Activated B cell treated with CpG ODN at 0.5 μM for 24 hours (primary cell): ENCODE measurements at regions not wholly inside any gene's neighbourhood (a gene's known extent, or its start where the extent isn't known, plus 50 kb on each side); places are given as distances from the start of the nearest gene placed in this dataset.
"Not testable (repeated sequence)": the region's sequence is repeated elsewhere in the genome, so short reads cannot be mapped to it uniquely, and the experiment has no call there.

Experiments used
- ATAC-seq: fragments of 200-7000 bp; cut with Tn5 transposase; one replicate; pipeline ENCODE4 v1.10.0; 2021; ENCODE audit warnings: low read depth, mild to moderate bottlenecking, moderate library complexity
- CTCF ChIA-PET: fragments of 350-600 bp; sonication (Branson Sonifier 250); formaldehyde crosslinking; loops from one replicate; lab custom pipeline; 2021; ENCODE audit warnings: antibody characterized with exemption; lab: Charles Lee
- POLR2A ChIA-PET: fragments of 350-600 bp; sonication (Branson Sonifier 250); formaldehyde crosslinking; loops from one replicate; lab custom pipeline; 2021; ENCODE audit warnings: antibody characterized with exemption; lab: Charles Lee
- DNase-seq: peaks from one replicate; pipeline ENCODE4 v3.0.0; 2022
- H3K27ac Mint-ChIP-seq: one replicate; pipeline ENCODE4 v1.8.0; 2020; ENCODE audit warnings: mixed read lengths
- H3K27me3 Mint-ChIP-seq: one replicate; pipeline ENCODE4 v1.8.0; 2021; ENCODE audit warnings: mixed read lengths
- H3K36me3 Mint-ChIP-seq: one replicate; pipeline ENCODE4 v1.8.0; 2021; ENCODE audit warnings: low read depth, mixed read lengths
- H3K4me1 Mint-ChIP-seq: one replicate; pipeline ENCODE4 v1.8.0; 2021; ENCODE audit warnings: mixed read lengths
- H3K4me3 Mint-ChIP-seq: one replicate; pipeline ENCODE4 v1.8.0; 2020; ENCODE audit warnings: mild to moderate bottlenecking, mixed read lengths
- H3K9me3 Mint-ChIP-seq: one replicate; pipeline ENCODE4 v1.8.0; 2020; ENCODE audit warnings: mixed read lengths
- CTCF ChIP-seq: fragments of 200-600 bp; IDR thresholded peaks from one replicate; pipeline ENCODE4 v1.8.0; 2022; ENCODE audit warnings: antibody characterized with exemption, mild to moderate bottlenecking
- intact Hi-C: fragments of 100-400 bp; cut with micrococcal nuclease; formaldehyde crosslinking; loops from one replicate; pipeline ENCODE4 v1.15.1; 2024

DNA sequence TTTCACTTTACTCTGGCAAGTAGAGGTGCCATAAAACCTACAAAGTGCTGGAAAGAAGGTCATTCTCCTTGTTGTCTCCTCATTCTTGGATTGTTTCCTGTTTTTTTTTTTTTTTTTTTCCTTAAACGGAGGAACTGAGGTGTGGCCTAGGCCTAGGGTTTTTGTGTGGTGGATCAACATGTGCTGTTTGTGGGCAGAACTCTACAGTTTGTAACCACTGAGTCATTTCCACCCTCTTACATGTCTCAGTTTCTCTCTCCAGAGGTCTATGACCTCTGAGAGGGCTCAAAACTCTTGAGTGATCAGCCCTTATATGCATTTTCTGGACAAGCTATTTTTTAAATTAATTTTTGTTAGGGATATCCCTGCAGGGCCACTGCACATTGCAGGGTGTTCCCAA, 296.0 kb downstream of the PPP1R3A start:
- Mint-ChIP-seq H3K36me3 (no peaks in the 10 kb centered on the region), H3K27ac (no peak overlapping the region), H3K27me3 (no peaks in the 10 kb centered on the region), H3K4me1 (no peaks in the 10 kb centered on the region), H3K9me3 (peaks cover 8% of the 10 kb centered on the region), H3K4me3 (no peak overlapping the region)
- POLR2A ChIA-PET = no interaction called here
- intact Hi-C loops = no loop called here
- no peak for TF ChIP-seq CTCF
- ATAC-seq (no peak), DNase-seq (no peak)
- CTCF ChIA-PET = no interaction called here

GRCh38 chr7:113610572-113610971, 308.2 kb downstream of the PPP1R3A start:
- CTCF ChIA-PET = no interaction called here
- H3K4me3 Mint-ChIP-seq = no peak overlapping the region
- H3K36me3 Mint-ChIP-seq = no peaks in the 10 kb centered on the region
- POLR2A ChIA-PET = no interaction called here
- no peak for DNase-seq
- intact Hi-C loops = no loop called here
- no peaks in the 10 kb centered on the region for H3K9me3 Mint-ChIP-seq
- no peaks in the 10 kb centered on the region for H3K27me3 Mint-ChIP-seq
- no peaks in the 10 kb centered on the region for H3K4me1 Mint-ChIP-seq
- no peak for TF ChIP-seq CTCF
- no peak overlapping the region for H3K27ac Mint-ChIP-seq
- no peak for ATAC-seq

DNA sequence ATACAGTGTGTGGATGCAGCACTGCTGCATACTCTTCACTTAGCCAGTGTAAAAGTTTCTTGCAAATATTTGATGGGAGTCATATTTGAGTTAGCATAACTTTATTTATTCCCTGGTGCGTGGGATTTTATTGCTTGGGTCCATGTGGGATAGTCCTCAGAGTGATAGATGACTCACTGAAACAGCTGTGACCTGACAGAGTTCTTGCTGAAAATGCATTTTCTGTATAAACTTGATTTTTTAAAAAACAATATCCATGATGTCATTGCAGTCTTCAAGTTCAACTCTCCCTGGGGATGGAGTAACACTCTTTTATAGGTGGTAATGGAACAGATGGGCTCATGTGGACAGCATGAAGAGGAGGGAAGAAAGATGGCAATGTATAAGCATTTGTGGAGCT, 310.0 kb downstream of the PPP1R3A start:
- ATAC-seq (no peak), DNase-seq (no peak)
- no peak overlapping the region for H3K27ac Mint-ChIP-seq
- H3K4me1 Mint-ChIP-seq = no peaks in the 10 kb centered on the region
- CTCF ChIA-PET = no interaction called here
- no peaks in the 10 kb centered on the region for H3K36me3 Mint-ChIP-seq
- intact Hi-C loops = no loop called here
- H3K27me3 Mint-ChIP-seq = no peaks in the 10 kb centered on the region
- no peak overlapping the region for H3K4me3 Mint-ChIP-seq
- H3K9me3 Mint-ChIP-seq = no peaks in the 10 kb centered on the region
- POLR2A ChIA-PET = no interaction called here
- no peak for TF ChIP-seq CTCF

DNA sequence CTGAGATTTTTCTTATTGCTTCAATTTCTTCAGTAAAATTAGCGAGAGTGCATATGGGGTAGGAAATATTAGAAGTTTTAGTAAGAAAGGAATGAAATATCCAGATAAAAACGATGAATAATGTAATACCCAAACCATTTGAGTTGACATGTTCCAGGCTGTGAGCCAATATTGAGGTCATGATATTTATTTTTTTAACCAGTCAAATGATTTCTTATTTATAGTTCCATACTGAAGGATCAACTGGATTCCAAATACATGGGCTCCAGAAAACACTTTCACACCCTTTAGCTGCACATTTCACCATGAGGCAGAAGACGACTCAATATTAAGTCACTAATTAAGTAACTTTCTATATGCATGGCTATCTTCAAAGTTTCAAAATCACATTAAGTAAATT, 312.5 kb downstream of the PPP1R3A start:
- no peak for TF ChIP-seq CTCF
- intact Hi-C loops = no loop called here
- Mint-ChIP-seq H3K27ac (no peak overlapping the region), H3K9me3 (peaks cover 5% of the 10 kb centered on the region), H3K4me1 (no peaks in the 10 kb centered on the region), H3K27me3 (no peaks in the 10 kb centered on the region), H3K4me3 (no peak overlapping the region), H3K36me3 (no peaks in the 10 kb centered on the region)
- no peak for ATAC-seq
- DNase-seq = no peak
- POLR2A ChIA-PET = no interaction called here
- CTCF ChIA-PET = no interaction called here

DNA sequence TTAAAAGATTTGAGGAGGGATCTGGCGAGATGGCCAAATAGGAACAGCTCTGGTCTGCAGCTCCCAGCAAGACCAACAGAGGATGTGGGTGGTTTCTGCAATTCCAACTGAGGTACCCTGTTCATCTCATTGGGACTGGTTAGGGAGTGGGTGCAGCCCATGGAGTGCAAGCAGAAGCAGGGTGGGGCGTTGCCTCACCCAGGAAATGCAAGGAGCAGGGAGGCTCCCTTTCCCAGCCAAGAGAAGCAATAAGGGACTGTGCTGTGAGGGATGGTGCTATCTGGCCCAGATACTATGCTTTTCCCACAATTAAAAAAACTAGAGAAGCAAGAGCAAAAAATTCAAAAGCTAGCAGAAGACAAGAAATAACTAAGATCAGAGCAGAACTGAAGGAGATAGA, 318.4 kb downstream of the PPP1R3A start:
- H3K9me3 Mint-ChIP-seq, CTCF ChIA-PET, POLR2A ChIA-PET, H3K4me3 Mint-ChIP-seq, intact Hi-C loops, DNase-seq, H3K27ac Mint-ChIP-seq, H3K4me1 Mint-ChIP-seq, H3K36me3 Mint-ChIP-seq, H3K27me3 Mint-ChIP-seq, ATAC-seq: not testable (repeated sequence)

DNA sequence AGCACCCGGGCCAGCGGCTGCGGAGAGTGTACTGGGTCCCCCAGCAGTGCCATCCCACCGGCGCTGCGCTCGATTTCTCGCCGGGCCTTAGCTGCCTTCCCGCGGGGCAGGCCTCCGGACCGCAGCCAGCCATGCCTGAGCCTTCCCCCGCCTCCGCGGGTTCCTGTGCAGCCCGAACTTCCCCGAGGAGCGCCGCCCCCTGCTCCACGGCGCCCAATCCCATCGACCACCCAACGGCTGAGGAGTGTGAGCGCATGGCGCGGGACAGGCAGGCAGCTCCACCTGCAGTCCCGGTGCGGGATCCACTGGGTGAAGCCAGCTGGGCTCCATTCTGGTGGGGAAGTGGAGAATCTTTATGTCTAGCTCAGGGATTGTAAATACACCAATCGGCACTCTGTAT, 325.4 kb downstream of the PPP1R3A start:
- CTCF ChIA-PET, H3K36me3 Mint-ChIP-seq, intact Hi-C loops, H3K4me1 Mint-ChIP-seq, DNase-seq, H3K9me3 Mint-ChIP-seq, H3K27me3 Mint-ChIP-seq, H3K4me3 Mint-ChIP-seq, POLR2A ChIA-PET, H3K27ac Mint-ChIP-seq, ATAC-seq: not testable (repeated sequence)

DNA sequence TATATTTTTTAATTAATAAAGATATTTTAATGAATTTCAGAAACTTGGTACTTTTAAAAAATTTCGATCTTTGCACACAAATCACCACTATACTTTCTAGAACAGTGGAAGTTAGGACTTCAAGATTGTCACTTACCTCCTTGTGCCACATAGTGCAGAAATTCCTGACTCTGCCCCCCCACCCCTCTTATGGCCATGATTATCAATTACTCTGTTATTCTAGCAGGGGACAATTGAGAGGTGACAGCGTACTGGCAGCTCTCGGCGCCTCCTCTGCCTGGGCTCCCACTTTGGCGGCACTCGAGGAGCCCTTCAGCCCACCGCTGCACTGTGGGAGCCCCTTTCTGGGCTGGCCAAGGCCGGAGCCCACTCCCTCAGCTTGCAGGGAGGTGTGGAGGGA, 325.9 kb downstream of the PPP1R3A start:
- H3K27me3 Mint-ChIP-seq, H3K36me3 Mint-ChIP-seq, H3K4me1 Mint-ChIP-seq, ATAC-seq, POLR2A ChIA-PET, H3K4me3 Mint-ChIP-seq, CTCF ChIA-PET, DNase-seq, H3K27ac Mint-ChIP-seq, intact Hi-C loops, H3K9me3 Mint-ChIP-seq: not testable (repeated sequence)
